SK-N-SH (cell line): ENCODE measurements at regions not wholly inside any gene's neighbourhood (a gene's known extent, or its start where the extent isn't known, plus 50 kb on each side); places are given as distances from the start of the nearest gene placed in this dataset.
A peak's percentile ranks its signal among the peaks of the same experiment; 100 is the strongest.

Source experiments
- CTCF ChIA-PET: fragments of 300-600, 350-600 bp; formaldehyde crosslinking; extraction: SDS; loops from one replicate; lab custom pipeline; 2021; lab: Yijun Ruan, JAX
- POLR2A ChIA-PET: fragments of 350-600 bp; sonication (Branson Sonifier 250); formaldehyde crosslinking; extraction: SDS; loops from one replicate; lab custom pipeline; 2020; ENCODE audit warnings: antibody characterized with exemption, inconsistent platforms; lab: Yijun Ruan, JAX
- DNase-seq: peaks from one replicate; pipeline ENCODE4 v3.0.0; 2012
- H2AFZ ChIP-seq: fragments of 200-600 bp; sonication (generic); 2 replicates; pipeline ENCODE4 v1.8.1; 2016; ENCODE audit warnings: antibody characterized with exemption, mild to moderate bottlenecking, low read depth
- H3F3A ChIP-seq: fragments of 200-600 bp; sonication (generic); replicated peaks from 2 replicates; pipeline ENCODE3; 2016; ENCODE audit warnings: antibody characterized with exemption, mild to moderate bottlenecking; ENCODE audit not compliant: insufficient read depth
- H3K27ac ChIP-seq, 2 experiments: fragments of 200-500 bp in 1 of 2; fragments of 200-600 bp in 1 of 2; sonication (Bioruptor generic) in 1 of 2; sonication (generic), shearing (Covaris generic) in 1 of 2; 2 replicates each; pipeline versions ENCODE4 v1.5.1 to v1.6.1; 2014 to 2016; ENCODE audit warnings: low read depth in 2 of 2, inconsistent platforms in 1 of 2, low read length in 1 of 2, mild to moderate bottlenecking in 1 of 2, mixed read lengths in 1 of 2
- H3K27me3 ChIP-seq: fragments of 200-600 bp; sonication (generic), shearing (Covaris generic); 2 replicates; pipeline ENCODE4 v1.6.1; 2016; ENCODE audit warnings: mixed run types; ENCODE audit not compliant: insufficient read depth
- H3K36me3 ChIP-seq, 2 experiments: fragments of 200-500 bp in 1 of 2; fragments of 200-600 bp in 1 of 2; sonication (Bioruptor generic) in 1 of 2; sonication (generic) in 1 of 2; replicated peaks in 1 of 2; 2 replicates each; pipeline versions ENCODE3 to v1.5.1; 2014 to 2016; ENCODE audit warnings: low read length in 1 of 2, mild to moderate bottlenecking in 1 of 2; ENCODE audit not compliant: insufficient read depth in 2 of 2, control insufficient read depth in 1 of 2
- H3K4me1 ChIP-seq, 2 experiments: fragments of 200-500 bp in 1 of 2; fragments of 200-600 bp in 1 of 2; sonication (Bioruptor generic) in 1 of 2; sonication (generic), shearing (Covaris generic) in 1 of 2; 2 replicates each; pipeline versions ENCODE4 v1.5.1 to v1.6.1; 2014 to 2016; ENCODE audit warnings: low read depth in 1 of 2, low read length in 1 of 2, mixed run types in 1 of 2; ENCODE audit not compliant: insufficient read depth in 2 of 2, control insufficient read depth in 1 of 2
- H3K4me2 ChIP-seq: fragments of 200-600 bp; sonication (generic), shearing (Covaris generic); 2 replicates; pipeline ENCODE4 v1.6.1; 2017; ENCODE audit warnings: mixed run types
- H3K4me3 ChIP-seq, 2 experiments: fragments of 200-500 bp in 1 of 2; fragments of 200-600 bp in 1 of 2; sonication (Bioruptor generic) in 1 of 2; sonication (generic), shearing (Covaris generic) in 1 of 2; 2 replicates each; pipeline versions ENCODE4 v1.5.1 to v1.8.1; 2014 to 2016; ENCODE audit warnings: low read depth in 2 of 2, inconsistent platforms in 1 of 2, low read length in 1 of 2, mild to moderate bottlenecking in 1 of 2, mixed read lengths in 1 of 2, moderate library complexity in 1 of 2
- H3K79me2 ChIP-seq: fragments of 200-600 bp; sonication (generic); 2 replicates; pipeline ENCODE4 v1.8.1; 2017; ENCODE audit warnings: mild to moderate bottlenecking; ENCODE audit not compliant: insufficient read depth
- H3K9ac ChIP-seq: fragments of 200-600 bp; sonication (generic); 2 replicates; pipeline ENCODE4 v1.6.1; 2017; ENCODE audit warnings: mixed run types
- H3K9me2 ChIP-seq: fragments of 200-600 bp; sonication (generic); 2 replicates; pipeline ENCODE4 v1.6.1; 2017; ENCODE audit warnings: mixed run types
- H3K9me3 ChIP-seq: fragments of 200-600 bp; sonication (generic); 2 replicates; pipeline ENCODE4 v1.6.1; 2017; ENCODE audit warnings: mixed run types, mild to moderate bottlenecking, moderate library complexity
- H4K20me1 ChIP-seq: fragments of 200-600 bp; sonication (generic); 2 replicates; pipeline ENCODE4 v1.6.1; 2017; ENCODE audit warnings: mild to moderate bottlenecking, mixed run types; ENCODE audit not compliant: insufficient read depth
- CHD2 ChIP-seq: fragments of 150-350 bp; IDR thresholded peaks from 2 replicates; pipeline ENCODE4 v1.6.1; 2018; ENCODE audit warnings: low read length; ENCODE audit not compliant: partially characterized antibody
- ELF1 ChIP-seq: IDR thresholded peaks from 2 replicates; pipeline ENCODE4 v1.4.0; 2012
- EP300 ChIP-seq, 2 experiments: IDR thresholded peaks; 2 replicates each; pipeline versions ENCODE4 v1.4.0 to v1.6.1; 2012; ENCODE audit warnings: borderline replicate concordance in 1 of 2, low read depth in 1 of 2, low read length in 1 of 2
- FOSL2 ChIP-seq: IDR thresholded peaks from 2 replicates; pipeline ENCODE4 v1.4.0; 2012; ENCODE audit warnings: low read depth, mild to moderate bottlenecking, moderate library complexity, borderline replicate concordance
- GATA2 ChIP-seq: sonication (generic); formaldehyde crosslinking; IDR thresholded peaks from 2 replicates; pipeline ENCODE4 v1.5.0; 2020; ENCODE audit warnings: mild to moderate bottlenecking, missing genetic modification reagents
- MAX ChIP-seq: IDR thresholded peaks from 2 replicates; pipeline ENCODE4 v1.4.0; 2012; ENCODE audit warnings: low read depth
- MXI1 ChIP-seq: IDR thresholded peaks from 2 replicates; pipeline ENCODE4 v1.6.1; 2012; ENCODE audit warnings: mild to moderate bottlenecking, low read depth, low read length, improper control_type of control experiment
- NFIC ChIP-seq: IDR thresholded peaks from 2 replicates; pipeline ENCODE4 v1.4.0; 2012; ENCODE audit warnings: borderline replicate concordance
- PBX3 ChIP-seq: IDR thresholded peaks from 2 replicates; pipeline ENCODE4; 2012
- POLR2AphosphoS5 ChIP-seq: IDR thresholded peaks from 2 replicates; pipeline ENCODE4 v1.6.1; 2012; ENCODE audit warnings: low read depth, low read length
- SIN3A ChIP-seq: IDR thresholded peaks from 2 replicates; pipeline ENCODE4 v1.6.1; 2012; ENCODE audit warnings: low read depth, mild to moderate bottlenecking, low read length, moderate library complexity, borderline replicate concordance
- SMC3 ChIP-seq: IDR thresholded peaks from 2 replicates; pipeline ENCODE4 v1.6.1; 2012; ENCODE audit warnings: low read depth, low read length, improper control_type of control experiment
- TCF12 ChIP-seq: IDR thresholded peaks from 2 replicates; pipeline ENCODE4 v1.4.0; 2012
- TEAD4 ChIP-seq: IDR thresholded peaks from 2 replicates; pipeline ENCODE4 v1.4.0; 2012; ENCODE audit warnings: mild to moderate bottlenecking, borderline replicate concordance; ENCODE audit not compliant: insufficient read depth
- WGBS: methylation state at CpG from one replicate; pipeline ENCODE4 v1.1.6; 2017; ENCODE audit warnings: low lambda C conversion rate; 5-methylcytosine and 5-hydroxymethylcytosine counted together
- TF ChIP-seq, protein P1 (sequence below): IDR thresholded peaks from 2 replicates; pipeline ENCODE4 v1.4.0; 2012; ENCODE audit warnings: low read depth, borderline replicate concordance
- TF ChIP-seq, protein P2 (sequence below): IDR thresholded peaks from 2 replicates; pipeline ENCODE4 v1.6.1; 2012; ENCODE audit warnings: mild to moderate bottlenecking, low read depth, low read length, moderate library complexity
- TF ChIP-seq, protein P3 (sequence below): fragments of 150-350 bp; IDR thresholded peaks from 2 replicates; pipeline ENCODE4 v1.6.1; 2017; ENCODE audit warnings: antibody characterized with exemption, low read length, low read depth, borderline replicate concordance

DNA sequence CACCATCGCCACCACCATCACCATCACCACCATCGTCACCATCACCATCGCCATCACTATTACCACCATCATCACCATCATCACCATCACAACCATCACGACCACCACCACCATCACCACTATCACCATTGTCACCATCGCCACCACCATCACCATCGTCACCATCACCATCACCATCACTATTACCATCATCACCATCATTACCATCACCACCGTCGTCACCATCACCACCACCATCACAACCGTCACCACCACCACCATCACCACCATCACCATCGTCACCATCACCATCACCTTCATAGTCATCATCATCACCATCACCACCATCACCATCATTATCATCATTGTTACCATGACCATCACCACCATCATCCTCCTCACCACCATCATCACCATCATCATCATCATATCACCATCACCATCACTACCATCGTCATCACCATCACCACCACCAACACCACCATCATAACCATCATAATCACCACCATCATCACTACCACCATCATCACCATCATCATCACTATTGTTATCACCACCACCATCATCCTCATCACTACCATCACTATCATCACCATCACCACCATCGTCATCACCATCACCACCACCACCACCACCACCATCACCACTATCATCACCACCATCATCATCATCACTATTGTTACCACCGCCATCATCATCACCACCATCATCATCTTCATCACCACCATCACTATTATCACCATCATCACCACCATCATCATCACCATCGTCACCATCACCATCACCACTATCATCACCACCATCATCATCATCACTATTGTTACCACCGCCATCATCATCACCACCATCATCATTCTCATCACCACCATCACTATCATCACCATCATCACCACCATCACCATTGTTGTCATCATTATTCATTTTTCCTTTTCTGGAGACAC is 51.5 kb upstream of the ZNF469 start:
- H3F3A ChIP-seq: peaks cover 15% of the 10 kb centered on the region
- no peak overlapping the region for H3K4me3 ChIP-seq
- H3K4me1 ChIP-seq: peaks cover 16 to 18% of the 10 kb centered on the region in 2 experiments; a peak in 3 of 4 replicates
- no peaks in the 10 kb centered on the region for H3K9me3 ChIP-seq
- 95% methylated on average over 15 of the region's 15 CpGs for WGBS
- H2AFZ ChIP-seq: no peak overlapping the region
- no peaks in the 10 kb centered on the region for H3K9me2 ChIP-seq
- no peak for DNase-seq
- H3K27me3 ChIP-seq: no peaks in the 10 kb centered on the region
- ChIA-PET CTCF (no interaction called here), POLR2A (no interaction called here)
- H3K27ac ChIP-seq: peak overlapping the region in 1 of 2 experiments; percentile 100; a peak in 3 of 4 replicates
- TF ChIP-seq, protein P1, sequence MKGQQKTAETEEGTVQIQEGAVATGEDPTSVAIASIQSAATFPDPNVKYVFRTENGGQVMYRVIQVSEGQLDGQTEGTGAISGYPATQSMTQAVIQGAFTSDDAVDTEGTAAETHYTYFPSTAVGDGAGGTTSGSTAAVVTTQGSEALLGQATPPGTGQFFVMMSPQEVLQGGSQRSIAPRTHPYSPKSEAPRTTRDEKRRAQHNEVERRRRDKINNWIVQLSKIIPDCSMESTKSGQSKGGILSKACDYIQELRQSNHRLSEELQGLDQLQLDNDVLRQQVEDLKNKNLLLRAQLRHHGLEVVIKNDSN: no peak
- peak overlapping the region; percentile 33; the same call in 1 of the 2 replicates for H3K9ac ChIP-seq
- no peaks in the 10 kb centered on the region for H3K79me2 ChIP-seq
- no peaks in the 10 kb centered on the region for H4K20me1 ChIP-seq
- no peaks in the 10 kb centered on the region for H3K36me3 ChIP-seq
- H3K4me2 ChIP-seq: no peak overlapping the region

- Histone ChIP-seq H3K4me1 (peaks cover 13 to 18% of the 10 kb centered on the region in 2 experiments; a peak in 3 of 4 replicates), H4K20me1 (no peaks in the 10 kb centered on the region), H3K4me2 (peak overlapping the region; percentile 65), H3K36me3 (no peaks in the 10 kb centered on the region), H3K9me3 (no peaks in the 10 kb centered on the region), H3K9me2 (no peaks in the 10 kb centered on the region), H3K9ac (peak overlapping the region; percentile 80), H3K27ac (peak overlapping the region; percentile 58 to 100), H3F3A (peaks cover 20% of the 10 kb centered on the region), H3K4me3 (no peak overlapping the region), H2AFZ (no peak overlapping the region), H3K27me3 (no peaks in the 10 kb centered on the region), H3K79me2 (no peaks in the 10 kb centered on the region)
- WGBS: 13% methylated on average over 10 of the region's 23 CpGs
- TF ChIP-seq EP300 (IDR thresholded peaks at IDR 0.05; ENCODE audit: borderline replicate concordance in 1 of 2, low read depth in 1 of 2, low read length in 1 of 2): peak; percentile 40 to 98; a peak in 3 of 4 replicates
- peak; percentile 82; the same call in 1 of the 2 replicates for TF ChIP-seq SIN3A
- peak; percentile 96; the same call in 1 of the 2 replicates for TF ChIP-seq FOSL2
- TF ChIP-seq, protein P2, sequence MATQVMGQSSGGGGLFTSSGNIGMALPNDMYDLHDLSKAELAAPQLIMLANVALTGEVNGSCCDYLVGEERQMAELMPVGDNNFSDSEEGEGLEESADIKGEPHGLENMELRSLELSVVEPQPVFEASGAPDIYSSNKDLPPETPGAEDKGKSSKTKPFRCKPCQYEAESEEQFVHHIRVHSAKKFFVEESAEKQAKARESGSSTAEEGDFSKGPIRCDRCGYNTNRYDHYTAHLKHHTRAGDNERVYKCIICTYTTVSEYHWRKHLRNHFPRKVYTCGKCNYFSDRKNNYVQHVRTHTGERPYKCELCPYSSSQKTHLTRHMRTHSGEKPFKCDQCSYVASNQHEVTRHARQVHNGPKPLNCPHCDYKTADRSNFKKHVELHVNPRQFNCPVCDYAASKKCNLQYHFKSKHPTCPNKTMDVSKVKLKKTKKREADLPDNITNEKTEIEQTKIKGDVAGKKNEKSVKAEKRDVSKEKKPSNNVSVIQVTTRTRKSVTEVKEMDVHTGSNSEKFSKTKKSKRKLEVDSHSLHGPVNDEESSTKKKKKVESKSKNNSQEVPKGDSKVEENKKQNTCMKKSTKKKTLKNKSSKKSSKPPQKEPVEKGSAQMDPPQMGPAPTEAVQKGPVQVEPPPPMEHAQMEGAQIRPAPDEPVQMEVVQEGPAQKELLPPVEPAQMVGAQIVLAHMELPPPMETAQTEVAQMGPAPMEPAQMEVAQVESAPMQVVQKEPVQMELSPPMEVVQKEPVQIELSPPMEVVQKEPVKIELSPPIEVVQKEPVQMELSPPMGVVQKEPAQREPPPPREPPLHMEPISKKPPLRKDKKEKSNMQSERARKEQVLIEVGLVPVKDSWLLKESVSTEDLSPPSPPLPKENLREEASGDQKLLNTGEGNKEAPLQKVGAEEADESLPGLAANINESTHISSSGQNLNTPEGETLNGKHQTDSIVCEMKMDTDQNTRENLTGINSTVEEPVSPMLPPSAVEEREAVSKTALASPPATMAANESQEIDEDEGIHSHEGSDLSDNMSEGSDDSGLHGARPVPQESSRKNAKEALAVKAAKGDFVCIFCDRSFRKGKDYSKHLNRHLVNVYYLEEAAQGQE: peak; percentile 62; the same call in 1 of the 2 replicates
- peak; percentile 89; the same call in 1 of the 2 replicates for TF ChIP-seq POLR2AphosphoS5
- TF ChIP-seq, protein P3, sequence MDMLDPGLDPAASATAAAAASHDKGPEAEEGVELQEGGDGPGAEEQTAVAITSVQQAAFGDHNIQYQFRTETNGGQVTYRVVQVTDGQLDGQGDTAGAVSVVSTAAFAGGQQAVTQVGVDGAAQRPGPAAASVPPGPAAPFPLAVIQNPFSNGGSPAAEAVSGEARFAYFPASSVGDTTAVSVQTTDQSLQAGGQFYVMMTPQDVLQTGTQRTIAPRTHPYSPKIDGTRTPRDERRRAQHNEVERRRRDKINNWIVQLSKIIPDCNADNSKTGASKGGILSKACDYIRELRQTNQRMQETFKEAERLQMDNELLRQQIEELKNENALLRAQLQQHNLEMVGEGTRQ: no peak
- TF ChIP-seq GATA2 (CRISPR knock-in tag): no peak
- TF ChIP-seq MAX: peak; percentile 86
- no peak for TF ChIP-seq ELF1
- peak; percentile 26; the same call in 1 of the 2 replicates for TF ChIP-seq SMC3
- no peak for TF ChIP-seq MXI1
- TF ChIP-seq PBX3: peak; percentile 87; the same call in 1 of the 2 replicates
- peak; percentile 98 for TF ChIP-seq NFIC
- TF ChIP-seq CHD2: peak; percentile 35
- peak; percentile 99 for TF ChIP-seq TEAD4
- TF ChIP-seq TCF12: peak; percentile 95
- ChIA-PET CTCF (no interaction called here), POLR2A (no interaction called here)
- DNase-seq: no peak
Measured at GRCh38 chr16:88331989-88332920, 50.5 kb upstream of the ZNF469 start.
